B cell (primary cell): ENCODE measurements at regions not wholly inside any gene's neighbourhood (a gene's known extent, or its start where the extent isn't known, plus 50 kb on each side); places are given as distances from the start of the nearest gene placed in this dataset.

ENCODE experiments used
- ATAC-seq: fragments of 200-7000 bp; cut with Tn5 transposase; one replicate; pipeline ENCODE4 v1.10.0; 2021; ENCODE audit warnings: low read depth, mild to moderate bottlenecking, moderate number of reproducible peaks, moderate library complexity
- CTCF ChIA-PET: fragments of 350-600 bp; sonication (Branson Sonifier 250); formaldehyde crosslinking; loops from one replicate; lab custom pipeline; 2021; ENCODE audit warnings: antibody characterized with exemption, inconsistent platforms; lab: Charles Lee
- POLR2A ChIA-PET: fragments of 350-600 bp; sonication (Branson Sonifier 250); formaldehyde crosslinking; loops from one replicate; lab custom pipeline; 2021; ENCODE audit warnings: antibody characterized with exemption; lab: Charles Lee
- DNase-seq: peaks from one replicate; pipeline ENCODE4 v3.0.0; 2013
- H2AFZ ChIP-seq: 2 replicates; pipeline ENCODE4 v1.6.1; 2012; ENCODE audit warnings: mild to moderate bottlenecking, low read depth, low read length; ENCODE audit not compliant: insufficient read depth, poor library complexity, severe bottlenecking
- H3K27ac ChIP-seq, 2 donors: 1 replicate in 1 of 2; 2 replicates in 1 of 2; pipeline ENCODE4 v1.5.1; 2012 to 2013; ENCODE audit warnings: low read length in 2 of 2, mild to moderate bottlenecking in 2 of 2, moderate library complexity in 1 of 2
- H3K27me3 ChIP-seq, 4 experiments: fragments of 200-600 bp in 1 of 4; sonication (generic) in 1 of 4; replicated peaks in 1 of 4; 1 replicate in 2 of 4; 2 replicates in 2 of 4; pipeline versions ENCODE4 v1.6.1 to v1.7.0; 2013 to 2016; ENCODE audit warnings: low read length in 3 of 4, mild to moderate bottlenecking in 2 of 4, mixed read lengths in 1 of 4, moderate library complexity in 1 of 4; ENCODE audit not compliant: insufficient read depth in 4 of 4, control insufficient read depth in 3 of 4; ENCODE audit errors: control extremely low read depth in 1 of 4
- H3K36me3 ChIP-seq, 2 experiments: replicated peaks in 1 of 2; 1 replicate in 1 of 2; 2 replicates in 1 of 2; pipeline versions ENCODE4 v1.6.1 to v1.7.1; 2013; ENCODE audit warnings: low read length in 1 of 2; ENCODE audit not compliant: insufficient read depth in 2 of 2, control insufficient read depth in 1 of 2; ENCODE audit errors: control extremely low read depth in 1 of 2, extremely low read depth in 1 of 2
- H3K4me1 ChIP-seq, 2 donors: fragments of 200-600 bp in 1 of 2; sonication (generic) in 1 of 2; 1 replicate in 1 of 2; 2 replicates in 1 of 2; pipeline versions ENCODE4 v1.5.1 to v1.6.1; 2013 to 2017; ENCODE audit warnings: low read length in 2 of 2; ENCODE audit not compliant: control insufficient read depth in 2 of 2, insufficient read depth in 2 of 2
- H3K4me2 ChIP-seq: replicated peaks from 2 replicates; pipeline ENCODE3; 2012; ENCODE audit warnings: mild to moderate bottlenecking, low read depth, low read length; ENCODE audit not compliant: poor library complexity, severe bottlenecking
- H3K4me3 ChIP-seq, 5 experiments: fragments of 200-600 bp in 1 of 5; sonication (generic) in 1 of 5; 1 replicate in 3 of 5; 2 replicates in 2 of 5; pipeline versions ENCODE4 v1.5.1 to v1.7.0; 2011 to 2016; ENCODE audit warnings: low read length in 4 of 5, mild to moderate bottlenecking in 4 of 5, low read depth in 2 of 5, control low read depth in 1 of 5, moderate library complexity in 1 of 5; ENCODE audit not compliant: insufficient read depth in 1 of 5; ENCODE audit errors: control extremely low read depth in 1 of 5, extremely low read depth in 1 of 5
- H3K79me2 ChIP-seq: fragments of 200-600 bp; sonication (generic); one replicate; pipeline ENCODE4 v1.6.0; 2016; ENCODE audit warnings: low read length; ENCODE audit not compliant: control insufficient read depth, insufficient read depth
- H3K9ac ChIP-seq: fragments of 200-600 bp; sonication (generic); 2 replicates; pipeline ENCODE4 v1.6.1; 2017; ENCODE audit warnings: mild to moderate bottlenecking, low read length, moderate library complexity
- H3K9me3 ChIP-seq, 3 donors: one replicate each; pipeline versions ENCODE4 v1.6.1 to v1.7.1; 2013; ENCODE audit warnings: low read length in 2 of 3; ENCODE audit not compliant: control insufficient read depth in 2 of 3, insufficient read depth in 1 of 3; ENCODE audit errors: control extremely low read depth in 1 of 3
- H4K20me1 ChIP-seq: 2 replicates; pipeline ENCODE4 v1.6.0; 2012; ENCODE audit warnings: mild to moderate bottlenecking, low read length; ENCODE audit not compliant: insufficient read depth, control insufficient read depth, poor library complexity, severe bottlenecking
- H3K27ac Mint-ChIP-seq: one replicate; pipeline ENCODE4 v1.8.0; 2021; ENCODE audit warnings: mixed read lengths
- H3K27me3 Mint-ChIP-seq: one replicate; pipeline ENCODE4 v1.8.0; 2021; ENCODE audit warnings: mixed read lengths
- H3K4me1 Mint-ChIP-seq: one replicate; pipeline ENCODE4 v1.8.0; 2021; ENCODE audit warnings: mixed read lengths
- H3K4me3 Mint-ChIP-seq: one replicate; pipeline ENCODE4 v1.8.0; 2021; ENCODE audit warnings: mixed read lengths
- H3K9me3 Mint-ChIP-seq: one replicate; pipeline ENCODE4 v1.8.0; 2022; ENCODE audit warnings: mixed read lengths; ENCODE audit not compliant: insufficient read depth
- EZH2 ChIP-seq: IDR thresholded peaks from 2 replicates; pipeline ENCODE4 v1.6.1; 2012; ENCODE audit warnings: borderline replicate concordance, low read depth, mild to moderate bottlenecking, moderate library complexity, low read length; ENCODE audit not compliant: insufficient read depth, poor library complexity, severe bottlenecking
- WGBS: methylation state at CpG from one replicate; pipeline ENCODE4 v1.1.5; 2013; ENCODE audit warnings: missing lambda C conversion rate; ENCODE audit not compliant: insufficient coverage; 5-methylcytosine and 5-hydroxymethylcytosine counted together
- intact Hi-C: fragments of 100-400 bp; cut with micrococcal nuclease; formaldehyde crosslinking; loops from one replicate; pipeline ENCODE4 v1.10.0; 2022
- TF ChIP-seq, protein P1 (sequence below): fragments of 200-600 bp; IDR thresholded peaks from one replicate; pipeline ENCODE4 v1.8.0; 2022; ENCODE audit warnings: antibody characterized with exemption, mild to moderate bottlenecking

DNA sequence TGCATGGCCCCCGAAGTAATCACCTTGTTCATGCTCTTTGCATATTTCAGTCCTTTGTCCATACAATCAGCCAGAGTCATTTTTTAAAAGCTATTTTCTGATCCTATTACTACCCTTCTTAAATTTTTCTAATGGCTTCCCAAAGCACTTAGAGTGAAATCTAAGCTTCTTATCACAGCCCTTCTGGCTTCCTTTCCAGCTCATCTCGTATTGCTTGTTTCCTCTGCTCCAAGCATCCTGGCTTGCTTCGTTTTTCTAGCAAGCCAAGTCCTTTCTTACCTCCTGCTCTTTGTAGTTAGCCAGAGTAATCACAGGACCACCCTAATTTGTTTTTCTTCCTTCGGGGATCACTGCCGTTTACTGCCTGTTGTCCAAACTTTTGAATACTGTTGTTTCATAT lies 453.3 kb downstream of the KIF4B start:
- DNase-seq (no peak), ATAC-seq (no peak)
- Histone ChIP-seq H3K9me3 (no peaks in the 10 kb centered on the region), H3K4me2 (no peak overlapping the region), H3K27me3 (no peaks in the 10 kb centered on the region), H3K4me1 (no peaks in the 10 kb centered on the region), H4K20me1 (no peaks in the 10 kb centered on the region), H3K36me3 (no peaks in the 10 kb centered on the region), H3K4me3 (no peak overlapping the region), H3K79me2 (no peaks in the 10 kb centered on the region), H2AFZ (no peak overlapping the region), H3K27ac (no peak overlapping the region), H3K9ac (no peak overlapping the region)
- Mint-ChIP-seq H3K9me3 (peaks cover 2% of the 10 kb centered on the region), H3K4me3 (no peak overlapping the region), H3K4me1 (no peaks in the 10 kb centered on the region), H3K27me3 (no peaks in the 10 kb centered on the region), H3K27ac (no peak overlapping the region)
- ChIA-PET POLR2A (no interaction called here), CTCF (no interaction called here)
- WGBS, result 31% methylated on average over 3 of the region's 5 CpGs
- TF ChIP-seq, protein P1, sequence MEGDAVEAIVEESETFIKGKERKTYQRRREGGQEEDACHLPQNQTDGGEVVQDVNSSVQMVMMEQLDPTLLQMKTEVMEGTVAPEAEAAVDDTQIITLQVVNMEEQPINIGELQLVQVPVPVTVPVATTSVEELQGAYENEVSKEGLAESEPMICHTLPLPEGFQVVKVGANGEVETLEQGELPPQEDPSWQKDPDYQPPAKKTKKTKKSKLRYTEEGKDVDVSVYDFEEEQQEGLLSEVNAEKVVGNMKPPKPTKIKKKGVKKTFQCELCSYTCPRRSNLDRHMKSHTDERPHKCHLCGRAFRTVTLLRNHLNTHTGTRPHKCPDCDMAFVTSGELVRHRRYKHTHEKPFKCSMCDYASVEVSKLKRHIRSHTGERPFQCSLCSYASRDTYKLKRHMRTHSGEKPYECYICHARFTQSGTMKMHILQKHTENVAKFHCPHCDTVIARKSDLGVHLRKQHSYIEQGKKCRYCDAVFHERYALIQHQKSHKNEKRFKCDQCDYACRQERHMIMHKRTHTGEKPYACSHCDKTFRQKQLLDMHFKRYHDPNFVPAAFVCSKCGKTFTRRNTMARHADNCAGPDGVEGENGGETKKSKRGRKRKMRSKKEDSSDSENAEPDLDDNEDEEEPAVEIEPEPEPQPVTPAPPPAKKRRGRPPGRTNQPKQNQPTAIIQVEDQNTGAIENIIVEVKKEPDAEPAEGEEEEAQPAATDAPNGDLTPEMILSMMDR, result no peak
- no peak for TF ChIP-seq EZH2
- intact Hi-C loops, result no loop called here

DNA sequence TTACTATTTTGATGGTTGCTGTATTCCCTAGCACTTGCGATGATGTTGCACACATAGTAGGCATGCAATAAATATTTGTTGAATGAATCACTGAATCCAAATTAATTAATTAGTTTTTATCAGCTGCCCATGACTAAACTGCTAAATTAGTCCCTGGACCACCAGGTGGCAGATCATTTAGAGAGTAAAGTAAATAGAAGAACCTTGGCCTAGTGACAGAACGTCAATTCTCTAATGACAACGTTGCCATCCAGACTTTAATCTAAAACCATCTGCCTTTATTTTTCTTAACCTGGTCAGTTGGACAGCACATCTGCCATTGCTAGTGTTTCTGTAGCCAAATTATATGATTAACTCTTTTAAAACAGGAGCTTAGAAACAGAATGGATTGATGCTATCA lies 457.5 kb downstream of the KIF4B start:
- Histone ChIP-seq H3K9ac (no peak overlapping the region), H3K4me2 (no peak overlapping the region), H3K79me2 (no peaks in the 10 kb centered on the region), H3K4me3 (no peak overlapping the region), H3K27ac (no peak overlapping the region), H3K4me1 (no peaks in the 10 kb centered on the region), H2AFZ (no peak overlapping the region), H3K9me3 (no peaks in the 10 kb centered on the region), H3K36me3 (no peaks in the 10 kb centered on the region), H4K20me1 (no peaks in the 10 kb centered on the region), H3K27me3 (no peaks in the 10 kb centered on the region)
- H3K4me3 Mint-ChIP-seq, result no peak overlapping the region
- H3K9me3 Mint-ChIP-seq, result no peaks in the 10 kb centered on the region
- intact Hi-C loops, result no loop called here
- no CpG with 5 or more reads among the region's 3 CpGs for WGBS
- TF ChIP-seq, protein P1, result no peak
- no peak for TF ChIP-seq EZH2
- DNase-seq (no peak), ATAC-seq (no peak)
- POLR2A ChIA-PET, result no interaction called here
- CTCF ChIA-PET, result interaction anchor here (0.6 to 0.7 kb wide), 2 partner anchors 11 to 36 kb away, joined by 3 to 4 read pairs; no protein-coding TSS in a partner anchor
- H3K4me1 Mint-ChIP-seq, result no peaks in the 10 kb centered on the region
- no peak overlapping the region for H3K27ac Mint-ChIP-seq
- no peaks in the 10 kb centered on the region for H3K27me3 Mint-ChIP-seq
